Natural killer cell (primary cell): ENCODE measurements at regions not wholly inside any gene's neighbourhood (a gene's known extent, or its start where the extent isn't known, plus 50 kb on each side); places are given as distances from the start of the nearest gene placed in this dataset.

Experiments used
- ATAC-seq, 3 donors: fragments of 150-1000 bp in 2 of 3; fragments of 200-7000 bp in 1 of 3; cut with Tn5 transposase; 1 replicate in 1 of 3; 2 replicates in 2 of 3; pipeline ENCODE4 v1.10.0; 2021; ENCODE audit warnings: mild to moderate bottlenecking in 2 of 3, moderate library complexity in 2 of 3
- DNase-seq, 2 donors: peaks; one replicate each; pipeline versions ENCODE4 v3.0.0 to v3.0.0-alpha.2; 2013 to 2021; ENCODE audit warnings: mixed read lengths in 1 of 2
- H3K27ac ChIP-seq: one replicate; pipeline ENCODE4 v1.5.1; 2013; ENCODE audit warnings: mild to moderate bottlenecking, low read length
- H3K27me3 ChIP-seq: one replicate; pipeline ENCODE4 v1.6.1; 2013; ENCODE audit warnings: low read length; ENCODE audit not compliant: control insufficient read depth, insufficient read depth
- H3K36me3 ChIP-seq: one replicate; pipeline ENCODE4 v1.6.1; 2013; ENCODE audit warnings: low read length; ENCODE audit not compliant: control insufficient read depth, insufficient read depth
- H3K4me1 ChIP-seq: one replicate; pipeline ENCODE4 v1.6.1; 2013; ENCODE audit warnings: low read length; ENCODE audit not compliant: control insufficient read depth, insufficient read depth
- H3K4me3 ChIP-seq: one replicate; pipeline ENCODE4 v1.5.1; 2013; ENCODE audit warnings: low read length
- H3K9me3 ChIP-seq: one replicate; pipeline ENCODE4 v1.6.1; 2013; ENCODE audit warnings: low read length; ENCODE audit not compliant: control insufficient read depth, insufficient read depth
- H3K27ac Mint-ChIP-seq, 2 donors: one replicate each; pipeline ENCODE4 v1.8.0; 2022; ENCODE audit warnings: mild to moderate bottlenecking in 2 of 2, mixed read lengths in 2 of 2, moderate library complexity in 1 of 2
- H3K27me3 Mint-ChIP-seq, 2 donors: one replicate each; pipeline ENCODE4 v1.8.0; 2022; ENCODE audit warnings: low read depth in 2 of 2, mixed read lengths in 2 of 2
- H3K36me3 Mint-ChIP-seq: one replicate; pipeline ENCODE4 v1.8.0; 2022; ENCODE audit warnings: mixed read lengths
- H3K4me1 Mint-ChIP-seq, 2 donors: one replicate each; pipeline ENCODE4 v1.8.0; 2022; ENCODE audit warnings: mixed read lengths in 2 of 2
- H3K4me3 Mint-ChIP-seq: one replicate; pipeline ENCODE4 v1.8.0; 2022; ENCODE audit warnings: mild to moderate bottlenecking, moderate library complexity, mixed read lengths
- H3K9me3 Mint-ChIP-seq, 2 donors: one replicate each; pipeline ENCODE4 v1.8.0; 2022; ENCODE audit warnings: mixed read lengths in 2 of 2
- WGBS: methylation state at CpG from one replicate; pipeline ENCODE4 v1.1.7; 2013; ENCODE audit warnings: missing lambda C conversion rate; ENCODE audit not compliant: insufficient coverage; 5-methylcytosine and 5-hydroxymethylcytosine counted together
- intact Hi-C: fragments of 100-400 bp; cut with micrococcal nuclease; formaldehyde crosslinking; loops from one replicate; pipeline ENCODE4 v1.14.2; 2022
- TF ChIP-seq, protein P1 (sequence below): fragments of 200-600 bp; IDR thresholded peaks from one replicate; pipeline ENCODE4 v1.8.0; 2022; ENCODE audit warnings: antibody characterized with exemption

DNA sequence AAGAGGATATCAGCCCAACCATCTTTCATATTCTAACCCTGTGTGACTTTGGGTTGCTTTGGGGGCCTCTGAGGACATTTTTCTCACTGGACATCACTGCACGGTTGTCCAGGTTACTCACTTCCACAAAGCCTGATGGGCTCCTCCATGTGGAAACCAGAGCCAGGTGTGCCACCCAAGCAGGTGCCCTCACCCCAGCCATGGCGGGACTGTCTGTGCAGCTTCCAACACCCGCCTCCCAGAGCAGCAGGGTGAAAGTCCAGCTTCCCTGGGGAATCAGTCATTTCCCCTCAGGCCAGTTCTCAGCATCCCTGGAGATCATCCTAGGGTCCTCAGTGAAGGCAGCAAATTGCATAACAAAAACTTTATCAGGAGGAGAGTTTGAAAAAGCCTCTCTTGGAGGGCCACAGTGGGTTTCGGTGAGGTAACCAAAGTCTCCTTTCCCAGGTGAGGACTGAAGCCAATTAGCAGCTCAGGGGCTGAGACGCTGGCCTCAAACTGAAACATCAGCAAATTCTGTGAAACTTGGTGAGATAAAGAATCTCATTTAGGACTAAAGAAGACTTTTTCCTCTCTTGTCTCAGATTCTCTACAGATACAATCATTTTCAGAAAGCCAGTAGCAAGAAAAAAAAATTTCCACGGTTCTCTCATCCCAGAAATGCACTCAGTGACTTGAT, 289.6 kb upstream of the CDH4 start:
- no peak overlapping the region for H3K27ac Mint-ChIP-seq
- Histone ChIP-seq H3K27ac (no peak overlapping the region), H3K9me3 (no peaks in the 10 kb centered on the region), H3K4me3 (no peak overlapping the region), H3K27me3 (no peaks in the 10 kb centered on the region), H3K36me3 (no peaks in the 10 kb centered on the region), H3K4me1 (no peaks in the 10 kb centered on the region)
- TF ChIP-seq, protein P1, sequence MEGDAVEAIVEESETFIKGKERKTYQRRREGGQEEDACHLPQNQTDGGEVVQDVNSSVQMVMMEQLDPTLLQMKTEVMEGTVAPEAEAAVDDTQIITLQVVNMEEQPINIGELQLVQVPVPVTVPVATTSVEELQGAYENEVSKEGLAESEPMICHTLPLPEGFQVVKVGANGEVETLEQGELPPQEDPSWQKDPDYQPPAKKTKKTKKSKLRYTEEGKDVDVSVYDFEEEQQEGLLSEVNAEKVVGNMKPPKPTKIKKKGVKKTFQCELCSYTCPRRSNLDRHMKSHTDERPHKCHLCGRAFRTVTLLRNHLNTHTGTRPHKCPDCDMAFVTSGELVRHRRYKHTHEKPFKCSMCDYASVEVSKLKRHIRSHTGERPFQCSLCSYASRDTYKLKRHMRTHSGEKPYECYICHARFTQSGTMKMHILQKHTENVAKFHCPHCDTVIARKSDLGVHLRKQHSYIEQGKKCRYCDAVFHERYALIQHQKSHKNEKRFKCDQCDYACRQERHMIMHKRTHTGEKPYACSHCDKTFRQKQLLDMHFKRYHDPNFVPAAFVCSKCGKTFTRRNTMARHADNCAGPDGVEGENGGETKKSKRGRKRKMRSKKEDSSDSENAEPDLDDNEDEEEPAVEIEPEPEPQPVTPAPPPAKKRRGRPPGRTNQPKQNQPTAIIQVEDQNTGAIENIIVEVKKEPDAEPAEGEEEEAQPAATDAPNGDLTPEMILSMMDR: no peak
- DNase-seq (no peak), ATAC-seq (no peak)
- peaks cover 3 to 21% of the 10 kb centered on the region in 2 donors for H3K27me3 Mint-ChIP-seq
- H3K4me1 Mint-ChIP-seq: no peaks in the 10 kb centered on the region
- intact Hi-C loops: no loop called here
- no peaks in the 10 kb centered on the region for H3K36me3 Mint-ChIP-seq
- 74% methylated on average over 5 of the region's 6 CpGs for WGBS
- no peaks in the 10 kb centered on the region for H3K9me3 Mint-ChIP-seq
- H3K4me3 Mint-ChIP-seq: no peak overlapping the region

DNA sequence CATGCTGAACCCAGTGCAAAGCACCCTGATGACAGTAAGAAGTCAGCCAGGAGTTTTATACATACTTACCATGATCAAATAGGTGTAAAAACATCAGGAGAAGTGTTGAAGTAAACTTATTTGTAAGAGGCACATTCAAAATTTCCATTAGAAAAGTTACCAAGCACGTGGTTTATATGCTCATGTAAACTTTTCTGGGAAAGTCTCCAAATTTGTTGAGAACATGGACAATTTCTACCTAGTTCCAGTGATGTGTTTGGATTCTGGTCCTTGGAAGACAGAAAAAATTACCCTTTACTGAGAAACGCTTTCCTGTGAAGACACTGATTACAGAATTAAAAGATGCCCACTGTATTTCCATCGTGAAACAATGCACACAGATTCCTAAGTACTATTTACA, 288.9 kb upstream of the CDH4 start:
- Mint-ChIP-seq H3K27ac (no peak overlapping the region), H3K9me3 (no peaks in the 10 kb centered on the region)
- 90% methylated on average over 2 of the region's 3 CpGs for WGBS

DNA sequence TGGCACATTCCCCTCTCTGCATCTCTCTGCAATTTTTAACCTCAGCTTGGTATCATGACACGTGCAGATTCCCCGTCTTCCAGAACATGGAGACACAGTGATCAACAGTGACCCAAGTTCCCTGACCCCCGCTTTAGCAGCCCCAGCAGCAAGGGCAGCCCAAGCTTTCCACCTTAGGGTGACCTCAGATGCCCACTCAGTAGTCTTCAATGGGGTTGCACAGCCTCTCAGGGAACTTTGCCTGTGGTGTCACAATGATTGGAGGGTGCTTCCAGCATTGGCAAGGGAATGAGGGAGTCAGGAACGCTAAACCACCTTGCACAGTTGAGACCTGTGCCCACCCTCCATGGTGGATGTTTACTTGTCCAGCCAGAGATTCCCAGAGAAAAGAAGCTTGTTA, 287.1 kb upstream of the CDH4 start:
- Mint-ChIP-seq H3K27me3 (peaks cover 3 to 14% of the 10 kb centered on the region in 2 donors), H3K36me3 (no peaks in the 10 kb centered on the region), H3K4me1 (no peaks in the 10 kb centered on the region), H3K9me3 (no peaks in the 10 kb centered on the region), H3K27ac (no peak overlapping the region), H3K4me3 (no peak overlapping the region)
- Histone ChIP-seq H3K27ac (no peak overlapping the region), H3K4me1 (no peaks in the 10 kb centered on the region), H3K4me3 (no peak overlapping the region), H3K36me3 (no peaks in the 10 kb centered on the region), H3K27me3 (no peaks in the 10 kb centered on the region), H3K9me3 (no peaks in the 10 kb centered on the region)
- intact Hi-C loops: no loop called here
- ATAC-seq (no peak), DNase-seq (no peak)
- 88% methylated on average over 4 of the region's 4 CpGs for WGBS
- TF ChIP-seq, protein P1: no peak

More for the DNA sequence above, 288.9 kb upstream of the CDH4 start:
- H3K4me1 Mint-ChIP-seq: no peaks in the 10 kb centered on the region
- Histone ChIP-seq H3K4me3 (no peak overlapping the region), H3K36me3 (no peaks in the 10 kb centered on the region), H3K4me1 (no peaks in the 10 kb centered on the region), H3K27me3 (no peaks in the 10 kb centered on the region), H3K27ac (no peak overlapping the region), H3K9me3 (no peaks in the 10 kb centered on the region)
- TF ChIP-seq, protein P1: no peak
- no peak overlapping the region for H3K4me3 Mint-ChIP-seq
- intact Hi-C loops: no loop called here
- no peaks in the 10 kb centered on the region for H3K36me3 Mint-ChIP-seq
- no peak for DNase-seq
- H3K27me3 Mint-ChIP-seq: peaks cover 3 to 21% of the 10 kb centered on the region in 2 donors
- no peak for ATAC-seq

DNA sequence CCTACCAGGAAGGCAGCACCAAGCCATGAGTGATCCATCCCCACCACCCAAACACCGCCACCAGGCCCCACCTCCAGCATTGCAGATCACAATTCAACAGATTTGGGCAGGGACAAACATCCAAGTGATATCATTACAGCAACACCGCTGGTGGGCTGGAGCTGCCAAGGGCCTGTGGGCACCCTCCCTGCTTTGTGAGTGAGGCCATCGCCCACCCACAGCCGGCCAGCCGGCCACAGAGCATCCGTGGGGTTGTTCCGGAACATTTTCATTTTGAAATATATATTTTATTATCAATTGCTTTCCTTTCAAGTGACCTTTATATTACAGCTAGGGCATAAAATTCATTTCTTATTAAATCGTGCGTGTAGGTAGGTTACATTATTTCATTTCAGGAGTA, 286.0 kb upstream of the CDH4 start:
- no peak overlapping the region for H3K27ac Mint-ChIP-seq

More for the DNA sequence above, 286.0 kb upstream of the CDH4 start:
- WGBS: 70% methylated on average over 4 of the region's 9 CpGs
- TF ChIP-seq, protein P1: no peak
- Histone ChIP-seq H3K27ac (no peak overlapping the region), H3K27me3 (no peaks in the 10 kb centered on the region), H3K4me3 (no peak overlapping the region), H3K9me3 (no peaks in the 10 kb centered on the region), H3K4me1 (no peaks in the 10 kb centered on the region), H3K36me3 (no peaks in the 10 kb centered on the region)
- DNase-seq (no peak), ATAC-seq (no peak)
- H3K27me3 Mint-ChIP-seq: peaks cover 0 to 6% of the 10 kb centered on the region in 2 donors
- no peaks in the 10 kb centered on the region for H3K9me3 Mint-ChIP-seq
- no peaks in the 10 kb centered on the region for H3K4me1 Mint-ChIP-seq
- intact Hi-C loops: no loop called here
- H3K4me3 Mint-ChIP-seq: no peak overlapping the region
- H3K36me3 Mint-ChIP-seq: no peaks in the 10 kb centered on the region
